H1 (cell line): ENCODE measurements at regions not wholly inside any gene's neighbourhood (a gene's known extent, or its start where the extent isn't known, plus 50 kb on each side); places are given as distances from the start of the nearest gene placed in this dataset.

Experiments used
- CBX8 ChIP-seq: fragments of 300-800, 300-1000 bp; sonication (generic); IDR thresholded peaks from 2 replicates; pipeline ENCODE4 v1.7.1; 2016; ENCODE audit warnings: low read depth, low read length, borderline replicate concordance
- E2F6 ChIP-seq: IDR thresholded peaks from 2 replicates; pipeline ENCODE4 v1.6.1; 2012; ENCODE audit warnings: inconsistent platforms
- KDM1A ChIP-seq: fragments of 200-600, 300-600 bp; sonication (generic); IDR thresholded peaks from 2 replicates; pipeline ENCODE4 v1.7.1; 2016; ENCODE audit warnings: mild to moderate bottlenecking, low read length, borderline replicate concordance
- RNF2 ChIP-seq: fragments of 200-900, 300-1000 bp; sonication (generic); IDR thresholded peaks from 2 replicates; pipeline ENCODE4 v1.7.1; 2016; ENCODE audit warnings: borderline replicate concordance, low read depth, mild to moderate bottlenecking, antibody characterized with exemption, low read length; ENCODE audit not compliant: poor library complexity, severe bottlenecking; ENCODE audit errors: missing control alignments
- RXRA ChIP-seq: IDR thresholded peaks from 2 replicates; pipeline ENCODE4 v1.6.1; 2011; ENCODE audit warnings: low read depth, mild to moderate bottlenecking, low read length, moderate library complexity; ENCODE audit not compliant: insufficient read depth
- SIN3A ChIP-seq, 2 experiments: IDR thresholded peaks in 1 of 2; conservative IDR thresholded peaks in 1 of 2; 2 replicates each; pipeline ENCODE4 v1.6.1; 2011 to 2012; ENCODE audit warnings: low read length in 2 of 2, improper control_type of control experiment in 1 of 2, low read depth in 1 of 2, mild to moderate bottlenecking in 1 of 2
- TAF7 ChIP-seq: optimal IDR thresholded peaks from 2 replicates; pipeline ENCODE3; 2011; ENCODE audit warnings: low read depth, mild to moderate bottlenecking, inconsistent platforms, low read length, moderate library complexity, borderline replicate concordance
- TBP ChIP-seq: IDR thresholded peaks from 2 replicates; pipeline ENCODE4 v1.6.1; 2011; ENCODE audit warnings: low read depth, low read length, improper control_type of control experiment
- USF2 ChIP-seq: IDR thresholded peaks from 2 replicates; pipeline ENCODE4 v1.6.1; 2011; ENCODE audit warnings: low read length, improper control_type of control experiment

- TF ChIP-seq E2F6, result no peak
- no peak for TF ChIP-seq SIN3A (conservative IDR thresholded peaks at IDR 0.05 in 1 of 2, IDR thresholded peaks at IDR 0.05 in 1 of 2; ENCODE audit: low read depth in 1 of 2, low read length in 2 of 2)
- TF ChIP-seq RXRA, result no peak
- no peak for TF ChIP-seq TBP
- TF ChIP-seq RNF2, result no peak
- no peak for TF ChIP-seq CBX8
- TF ChIP-seq USF2, result no peak
- TF ChIP-seq KDM1A, result no peak
- TF ChIP-seq TAF7, result no peak
Observed at GRCh38 chr17:22510504-22510903, 818.2 kb downstream of the KCNJ18 start (continued).
